GM12872 (cell line): ENCODE measurements at regions not wholly inside any gene's neighbourhood (a gene's known extent, or its start where the extent isn't known, plus 50 kb on each side); places are given as distances from the start of the nearest gene placed in this dataset.

Source experiments
- CTCF ChIP-seq: IDR thresholded peaks from 3 replicates; pipeline ENCODE4 v1.5.1; 2011; ENCODE audit warnings: low read depth, mild to moderate bottlenecking, low read length, moderate library complexity; ENCODE audit not compliant: insufficient read depth

- no peak for TF ChIP-seq CTCF
Measured at GRCh38 chr4:101647710-101648034, 142.9 kb upstream of the BANK1 start.

- TF ChIP-seq CTCF, result no peak
Measured at GRCh38 chr4:101644516-101644915, 146.0 kb upstream of the BANK1 start.

- TF ChIP-seq CTCF, result no peak
Measured at GRCh38 chr4:101643186-101643837, 147.2 kb upstream of the BANK1 start.

GRCh38 chr4:101630319-101630986 lies 160.1 kb upstream of the BANK1 start:
- no peak for TF ChIP-seq CTCF

- no peak for TF ChIP-seq CTCF
Measured at GRCh38 chr4:101621120-101621519, 169.4 kb upstream of the BANK1 start.

GRCh38 chr4:101615652-101616051 lies 174.9 kb upstream of the BANK1 start:
- TF ChIP-seq CTCF, result no peak

GRCh38 chr4:101604976-101605375 lies 185.6 kb upstream of the BANK1 start:
- no peak for TF ChIP-seq CTCF

GRCh38 chr4:101600287-101600686 lies 190.2 kb upstream of the BANK1 start:
- TF ChIP-seq CTCF, result no peak
